GM10266 (cell line): ENCODE measurements at regions not wholly inside any gene's neighbourhood (a gene's known extent, or its start where the extent isn't known, plus 50 kb on each side); places are given as distances from the start of the nearest gene placed in this dataset.

ENCODE experiments used
- DNase-seq: peaks from one replicate; pipeline ENCODE4 v3.0.0; 2012; ENCODE audit errors: extremely low spot score
- CTCF ChIP-seq: IDR thresholded peaks from 2 replicates; pipeline ENCODE4 v1.5.1; 2012; ENCODE audit warnings: mild to moderate bottlenecking, low read depth; ENCODE audit not compliant: control insufficient read depth, insufficient read depth; ENCODE audit errors: missing control alignments

GRCh38 chr3:154701055-154701454 lies 271.1 kb upstream of the GPR149 start:
- TF ChIP-seq CTCF, result no peak
- no peak for DNase-seq

DNA sequence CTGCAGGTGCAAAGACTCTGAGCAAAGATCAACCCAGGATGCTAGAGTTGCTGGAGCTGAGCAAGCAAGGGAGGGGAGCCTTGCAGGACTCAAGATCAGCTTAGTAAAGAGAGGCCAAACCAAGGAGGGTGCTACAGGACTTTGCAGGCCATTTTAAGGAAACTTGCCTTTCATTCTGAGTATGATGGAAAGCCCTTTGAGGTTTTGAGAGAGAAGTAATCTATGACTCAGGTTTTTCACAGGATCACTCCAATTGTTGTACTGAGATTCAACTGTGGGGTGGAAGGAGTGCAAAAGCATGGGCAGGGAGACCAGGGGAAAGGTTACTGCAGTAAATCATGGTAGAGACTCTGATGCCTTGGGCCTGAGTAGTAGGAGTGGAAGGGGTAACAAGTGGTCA lies 260.4 kb upstream of the GPR149 start:
- no peak for TF ChIP-seq CTCF
- DNase-seq, result no peak

DNA sequence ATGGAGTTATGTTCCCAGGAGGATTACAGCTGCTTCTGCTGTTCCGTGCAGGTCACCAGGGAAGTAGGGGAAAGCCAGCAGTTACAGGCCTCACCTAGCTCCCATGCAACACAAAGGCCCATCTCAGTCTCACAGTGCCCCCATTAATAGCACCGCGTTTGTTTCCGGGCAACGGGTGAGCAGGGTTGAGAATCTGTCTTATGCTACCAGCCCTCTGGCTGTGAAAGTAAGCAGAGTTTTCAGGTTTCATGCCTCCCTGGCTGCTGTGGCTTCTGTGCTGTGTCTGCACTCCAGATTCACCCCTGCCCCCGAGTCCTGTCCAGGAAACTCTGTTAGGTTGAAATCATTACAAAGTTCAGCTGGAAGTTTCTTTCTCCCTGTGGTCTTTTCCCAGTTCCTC lies 254.4 kb upstream of the GPR149 start:
- TF ChIP-seq CTCF, result no peak
- no peak for DNase-seq

GRCh38 chr3:154684021-154684420 lies 254.0 kb upstream of the GPR149 start:
- TF ChIP-seq CTCF, result peak; percentile 8

GRCh38 chr3:154678041-154678654 lies 248.2 kb upstream of the GPR149 start:
- DNase-seq, result no peak
- no peak for TF ChIP-seq CTCF

More at GRCh38 chr3:154684021-154684420, 254.0 kb upstream of the GPR149 start:
- no peak for DNase-seq

DNA sequence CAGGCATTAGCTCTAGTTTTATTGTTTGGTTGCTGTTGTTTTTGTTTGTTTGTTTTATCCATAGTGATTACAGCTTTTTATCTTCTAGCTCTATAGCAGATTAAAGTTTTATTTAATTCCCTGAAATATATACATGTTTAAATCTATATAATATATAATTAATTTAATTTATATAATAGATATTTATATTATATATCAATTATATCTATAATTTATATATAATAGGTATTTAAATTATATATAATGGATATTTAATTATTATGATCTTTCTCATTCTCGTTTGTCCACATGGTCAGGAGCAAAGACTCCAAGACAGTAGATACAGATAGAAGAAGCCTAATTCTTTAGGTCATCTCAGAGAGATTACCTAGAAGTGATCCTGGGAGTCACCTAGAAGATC lies 238.8 kb upstream of the GPR149 start:
- DNase-seq, result no peak
- TF ChIP-seq CTCF, result no peak

GRCh38 chr3:154668187-154668586 lies 238.2 kb upstream of the GPR149 start:
- DNase-seq, result no peak
- no peak for TF ChIP-seq CTCF
